GM12878 (cell line): ENCODE measurements at regions not wholly inside any gene's neighbourhood (a gene's known extent, or its start where the extent isn't known, plus 50 kb on each side); places are given as distances from the start of the nearest gene placed in this dataset.

Experiments
- ATAC-seq: fragments of 200-7000 bp; cut with Tn5 transposase; 3 replicates; pipeline ENCODE4 v1.9.1; 2020; ENCODE audit warnings: mild to moderate bottlenecking, moderate library complexity
- BruUV-seq: library from RNA; stranded (reverse); fragments of 400-500 nt; replicated peaks from 2 replicates; lab custom pipeline; 2021; lab: Mats Ljungman, UMichigan
- CTCF ChIA-PET: fragments of 300-600 bp; sonication (Branson Sonifier 250); formaldehyde crosslinking; extraction: SDS; loops from one replicate; lab custom pipeline; 2021; ENCODE audit warnings: inconsistent platforms; lab: Yijun Ruan, JAX
- POLR2A ChIA-PET: fragments of 350-600 bp; formaldehyde crosslinking; extraction: SDS; loops from one replicate; lab custom pipeline; 2021; ENCODE audit warnings: inconsistent platforms; lab: Charles Lee
- RAD21 ChIA-PET: fragments of 300-600 bp; sonication (Branson Sonifier 250); formaldehyde crosslinking; loops from one replicate; lab custom pipeline; 2023; ENCODE audit warnings: antibody characterized with exemption; ENCODE audit not compliant: unreplicated experiment; lab: Charles Lee
- SMC1A ChIA-PET: fragments of 300-600 bp; sonication (Branson Sonifier 250); formaldehyde crosslinking; loops from one replicate; lab custom pipeline; 2023; ENCODE audit not compliant: unreplicated experiment, uncharacterized antibody; lab: Charles Lee
- DNase-seq: peaks from one replicate; pipeline ENCODE4 v3.0.0-alpha.2; 2011; ENCODE audit warnings: low read depth, low spot score
- FAIRE-seq: peaks from 3 replicates; lab custom pipeline; 2011; peaks lifted over from hg19 to GRCh38; lab: Jason Lieb, UNC
- H2AFZ ChIP-seq: 2 replicates; pipeline ENCODE4 v1.6.0; 2011; ENCODE audit warnings: low read depth, low read length, control low read depth; ENCODE audit not compliant: control insufficient read depth
- H3K27ac ChIP-seq: 2 replicates; pipeline ENCODE4 v1.5.1; 2011; ENCODE audit warnings: control low read depth; ENCODE audit not compliant: control insufficient read depth, insufficient read depth
- H3K27me3 ChIP-seq, 2 experiments: replicated peaks in 1 of 2; 2 replicates each; pipeline versions ENCODE4 v1.6.0 to v1.6.1; 2011; ENCODE audit warnings: low read length in 1 of 2; ENCODE audit not compliant: control insufficient read depth in 2 of 2, insufficient read depth in 2 of 2
- H3K36me3 ChIP-seq, 2 experiments: 2 replicates each; pipeline ENCODE4 v1.5.1; 2011; ENCODE audit warnings: low read length in 1 of 2; ENCODE audit not compliant: control insufficient read depth in 2 of 2, insufficient read depth in 2 of 2
- H3K4me1 ChIP-seq: 2 replicates; pipeline ENCODE4 v1.6.1; 2011; ENCODE audit warnings: mild to moderate bottlenecking, low read length, moderate library complexity, mixed read lengths; ENCODE audit not compliant: control insufficient read depth, insufficient read depth
- H3K4me2 ChIP-seq: 2 replicates; pipeline ENCODE4 v1.6.0; 2011; ENCODE audit warnings: control low read depth; ENCODE audit not compliant: control insufficient read depth, insufficient read depth
- H3K4me3 ChIP-seq: fragments of 200-600 bp; sonication (generic); 2 replicates; pipeline ENCODE4 v1.5.1; 2016
- H3K79me2 ChIP-seq: 2 replicates; pipeline ENCODE4 v1.6.0; 2011; ENCODE audit warnings: low read length; ENCODE audit not compliant: control insufficient read depth, insufficient read depth
- H3K9ac ChIP-seq: 2 replicates; pipeline ENCODE4 v1.8.0; 2011; ENCODE audit warnings: low read length, control low read depth, mixed read lengths; ENCODE audit not compliant: control insufficient read depth, insufficient read depth
- H3K9me3 ChIP-seq: replicated peaks from 3 replicates; pipeline ENCODE4 v1.5.1; 2011; ENCODE audit warnings: mild to moderate bottlenecking, low read length; ENCODE audit not compliant: control insufficient read depth, insufficient read depth
- H4K20me1 ChIP-seq: 2 replicates; pipeline ENCODE4 v1.6.0; 2011; ENCODE audit not compliant: control insufficient read depth, insufficient read depth
- BMI1 ChIP-seq: fragments of 450-650 bp; IDR thresholded peaks from 2 replicates; pipeline ENCODE4 v1.6.1; 2016; ENCODE audit warnings: mild to moderate bottlenecking, moderate library complexity, borderline replicate concordance
- BRCA1 ChIP-seq: IDR thresholded peaks from 2 replicates; pipeline ENCODE4 v1.6.1; 2011; ENCODE audit warnings: low read depth, low read length, improper control_type of control experiment
- CBX5 ChIP-seq: sonication (generic); IDR thresholded peaks from 2 replicates; pipeline ENCODE4 v1.6.1; 2016; ENCODE audit warnings: low read depth, moderate library complexity, mild to moderate bottlenecking, inconsistent platforms
- CHD4 ChIP-seq: fragments of 200-600 bp; sonication (generic); IDR thresholded peaks from 2 replicates; pipeline ENCODE4 v1.6.1; 2016; ENCODE audit warnings: mild to moderate bottlenecking
- CTCF ChIP-seq, 3 experiments: IDR thresholded peaks in 2 of 3; conservative IDR thresholded peaks in 1 of 3; 2 replicates each; pipeline ENCODE4 v1.5.1; 2011; ENCODE audit warnings: low read depth in 3 of 3, low read length in 3 of 3, mild to moderate bottlenecking in 3 of 3, control low read depth in 2 of 3, moderate library complexity in 2 of 3, inconsistent platforms in 1 of 3, mixed read lengths in 1 of 3; ENCODE audit not compliant: control insufficient read depth in 2 of 3, insufficient read depth in 1 of 3; ENCODE audit errors: extremely low read depth in 1 of 3
- HDAC6 ChIP-seq: fragments of 200-600 bp; sonication (generic); IDR thresholded peaks from one replicate; pipeline ENCODE4 v1.8.0; 2017; ENCODE audit warnings: antibody characterized with exemption; ENCODE audit not compliant: unreplicated experiment
- IRF3 ChIP-seq: fragments of 450-650 bp; IDR thresholded peaks from 2 replicates; pipeline ENCODE4 v1.6.1; 2014; ENCODE audit warnings: mild to moderate bottlenecking
- JUNB ChIP-seq: IDR thresholded peaks from 2 replicates; pipeline ENCODE4 v1.6.1; 2016; ENCODE audit warnings: antibody characterized with exemption, mild to moderate bottlenecking
- MTA2 ChIP-seq: fragments of 450-650 bp; IDR thresholded peaks from 2 replicates; pipeline ENCODE4 v1.6.1; 2016; ENCODE audit warnings: low read depth, mild to moderate bottlenecking, moderate library complexity
- STAT3 ChIP-seq: IDR thresholded peaks from 2 replicates; pipeline ENCODE4 v1.6.1; 2011; ENCODE audit warnings: low read depth, low read length, improper control_type of control experiment
- ZNF207 ChIP-seq: fragments of 450-650 bp; IDR thresholded peaks from 2 replicates; pipeline ENCODE4 v1.6.1; 2014; ENCODE audit warnings: antibody characterized with exemption, mild to moderate bottlenecking, borderline replicate concordance
- WGBS: methylation state at CpG from one replicate; pipeline ENCODE4 v1.1.6; 2016; ENCODE audit warnings: low lambda C conversion rate; ENCODE audit not compliant: insufficient replicate concordance, insufficient coverage; ENCODE audit errors: missing lambda C conversion rate; 5-methylcytosine and 5-hydroxymethylcytosine counted together
- in situ Hi-C: fragments of 300-500 bp; cut with MboI; formaldehyde crosslinking; loops from 9 replicates; pipeline ENCODE4 v1.14.3; 2018; ENCODE audit warnings: mixed read lengths
- intact Hi-C: fragments of 100-400 bp; cut with micrococcal nuclease; formaldehyde crosslinking; loops from one replicate; pipeline ENCODE4 v1.14.2; 2022; ENCODE audit not compliant: unreplicated experiment

GRCh38 chr2:56613920-56614319, 430.1 kb downstream of the CCDC85A start:
- no peak for FAIRE-seq
- no peak overlapping the region for H2AFZ ChIP-seq
- TF ChIP-seq CTCF (IDR thresholded peaks at IDR 0.05 in 2 of 3, conservative IDR thresholded peaks at IDR 0.05 in 1 of 3; ENCODE audit: control insufficient read depth in 2 of 3, extremely low read depth in 1 of 3, insufficient read depth in 1 of 3, low read depth in 3 of 3, low read length in 3 of 3), result no peak
- TF ChIP-seq HDAC6, result no peak
- H3K9me3 ChIP-seq, result no peaks in the 10 kb centered on the region
- DNase-seq, result no peak
- no peaks in the 10 kb centered on the region for H3K4me1 ChIP-seq
- POLR2A ChIA-PET, result no interaction called here
- BruUV-seq, result no TSS peak
- H3K27me3 ChIP-seq, result no peaks in the 10 kb centered on the region
- H3K4me2 ChIP-seq, result no peak overlapping the region
- no peak for ATAC-seq
- in situ Hi-C loops (no loop called here), intact Hi-C loops (no loop called here)
- RAD21 ChIA-PET, result no interaction called here
- H4K20me1 ChIP-seq, result no peaks in the 10 kb centered on the region
- H3K4me3 ChIP-seq, result no peak overlapping the region
- WGBS, result 76% methylated on average over 1 of the region's 1 CpG
- H3K36me3 ChIP-seq, result no peaks in the 10 kb centered on the region
- no peak overlapping the region for H3K9ac ChIP-seq
- H3K27ac ChIP-seq, result no peak overlapping the region
- SMC1A ChIA-PET, result no interaction called here
- CTCF ChIA-PET, result no interaction called here
- no peaks in the 10 kb centered on the region for H3K79me2 ChIP-seq

- Histone ChIP-seq H3K36me3 (no peaks in the 10 kb centered on the region), H4K20me1 (no peaks in the 10 kb centered on the region), H3K79me2 (no peaks in the 10 kb centered on the region), H3K9ac (no peak overlapping the region), H2AFZ (no peak overlapping the region)
- ChIA-PET CTCF (no interaction called here), RAD21 (no interaction called here), SMC1A (no interaction called here), POLR2A (no interaction called here)
- in situ Hi-C loops, result no loop called here
- no TSS peak for BruUV-seq
- ATAC-seq, result no peak
- WGBS, result 60% methylated on average over 3 of the region's 3 CpGs
- TF ChIP-seq CHD4 (no peak), CBX5 (no peak), BRCA1 (no peak), ZNF207 (no peak), BMI1 (no peak), MTA2 (no peak), IRF3 (no peak), STAT3 (no peak), JUNB (no peak)
- TF ChIP-seq, all 136 proteins: peak for 0
- no peak for DNase-seq
- FAIRE-seq, result no peak
- no peak overlapping the region for H3K4me3 ChIP-seq
- H3K27ac ChIP-seq, result no peak overlapping the region
- no peak overlapping the region for H3K4me2 ChIP-seq
- intact Hi-C loops, result no loop called here
- no peaks in the 10 kb centered on the region for H3K9me3 ChIP-seq
- H3K27me3 ChIP-seq, result no peaks in the 10 kb centered on the region
- H3K4me1 ChIP-seq, result no peaks in the 10 kb centered on the region
Observed at GRCh38 chr2:56615760-56616159, 432.0 kb downstream of the CCDC85A start.
